ENCODE measurements at regions not wholly inside any gene's neighbourhood (a gene's known extent, or its start where the extent isn't known, plus 50 kb on each side); places are given as distances from the start of the nearest gene placed in this dataset.

DNA sequence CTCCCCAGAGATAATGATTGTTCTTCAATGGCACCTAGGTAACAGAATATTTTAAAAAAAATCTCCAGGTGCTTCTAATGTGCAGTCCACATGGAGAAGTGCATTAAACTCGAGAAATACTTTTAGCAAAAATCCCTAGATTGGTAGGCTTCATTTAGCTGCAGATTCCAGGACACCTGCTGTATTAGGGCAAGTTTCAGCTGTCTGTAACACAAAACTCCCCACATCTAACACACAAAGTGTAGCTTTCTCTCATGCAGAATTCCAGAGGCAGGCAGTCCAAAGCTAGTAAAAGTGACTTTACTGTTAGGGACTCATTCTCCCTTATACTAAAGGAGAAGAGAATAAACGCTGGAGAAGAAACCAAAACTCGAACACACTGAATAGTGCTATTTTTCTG is 1414.3 kb upstream of the B3GALT2 start:
- no peak for DNase-seq

DNA sequence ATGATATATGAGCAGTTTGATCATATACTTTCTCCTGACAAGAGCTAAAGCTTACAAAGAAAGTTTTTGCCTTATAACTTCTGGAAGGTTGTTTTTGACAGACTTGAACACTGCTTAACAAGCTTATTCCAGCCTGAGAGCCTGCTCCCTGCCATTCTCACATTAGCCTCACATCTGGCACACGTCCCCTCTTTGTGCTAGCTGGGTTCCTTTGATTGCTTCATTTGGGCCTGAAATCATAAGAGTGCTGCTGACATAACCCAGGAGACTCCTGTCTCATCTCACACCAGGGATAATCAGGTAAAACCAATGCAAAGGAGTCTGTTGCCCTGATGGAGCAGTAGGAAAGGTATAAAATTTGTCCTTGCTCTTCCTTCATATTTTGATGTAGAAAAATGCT is 1411.7 kb upstream of the B3GALT2 start:
- no peak for DNase-seq

GRCh38 chr1:194586302-194586701 is 1399.9 kb upstream of the B3GALT2 start:
- no peak for DNase-seq

GRCh38 chr1:194584052-194584451 is 1397.6 kb upstream of the B3GALT2 start:
- no peak for DNase-seq

- DNase-seq = no peak
These were observed 1384.1 kb upstream of the B3GALT2 start for GRCh38 chr1:194570476-194570875.

- DNase-seq = no peak
These were observed 1382.2 kb upstream of the B3GALT2 start for GRCh38 chr1:194568610-194569009.

DNA sequence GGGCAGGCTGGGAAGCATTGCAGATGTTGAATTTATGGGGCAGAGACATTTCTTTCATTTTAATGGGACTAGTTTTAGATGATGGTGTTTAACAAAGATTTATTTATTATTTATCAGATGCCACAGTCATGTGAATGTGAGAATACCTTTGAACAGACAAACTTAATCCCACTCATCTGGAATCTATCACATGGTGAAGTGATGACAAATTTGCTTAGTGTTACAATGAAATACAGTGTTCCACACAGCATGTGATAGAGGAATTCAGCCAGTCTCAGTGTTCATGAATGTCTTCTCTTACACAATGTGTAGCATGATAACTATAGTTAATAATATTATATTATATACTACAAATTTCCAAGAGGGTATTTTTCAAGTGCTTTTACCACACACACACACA is 1361.7 kb upstream of the B3GALT2 start:
- no peak for DNase-seq

DNA sequence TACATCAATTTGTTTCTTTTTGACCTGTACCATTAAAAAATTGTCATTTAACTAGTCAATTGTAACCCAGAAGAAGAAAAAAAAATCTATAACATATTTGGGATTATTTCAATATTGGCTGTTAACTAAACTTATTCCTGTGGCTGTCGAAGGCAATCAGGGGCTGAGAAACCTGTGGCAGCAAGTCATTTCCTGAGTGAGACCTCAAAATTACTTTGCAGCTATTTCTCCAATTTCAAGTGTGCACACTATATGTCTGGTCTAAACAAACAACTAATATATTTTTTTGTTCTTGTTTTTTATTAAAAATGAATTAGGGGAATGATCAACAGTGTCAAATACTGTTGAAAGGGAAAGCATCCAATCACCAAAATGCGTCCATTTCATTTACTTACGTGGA is 1357.6 kb upstream of the B3GALT2 start:
- DNase-seq = no peak

- no peak for DNase-seq
These were observed 1352.0 kb upstream of the B3GALT2 start for GRCh38 chr1:194538453-194538852.

DNA sequence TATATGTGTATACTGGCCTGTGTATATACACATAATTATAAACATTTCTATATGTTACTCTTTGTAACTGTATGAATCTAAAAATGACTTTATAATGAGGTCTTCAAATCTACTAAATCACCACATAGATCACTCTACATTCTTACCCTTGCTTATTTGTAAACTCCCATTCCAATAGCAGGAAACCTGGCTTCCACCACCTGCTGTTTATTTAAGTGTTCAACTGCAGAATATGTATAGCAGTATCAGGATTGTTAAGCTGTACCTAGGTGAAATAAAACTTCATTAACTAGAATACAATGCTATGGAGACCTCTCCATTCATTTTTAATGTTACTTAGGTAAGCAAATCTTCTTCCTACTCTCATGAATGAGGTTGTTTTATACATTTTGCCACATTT is 1351.1 kb upstream of the B3GALT2 start:
- no peak for DNase-seq

DNA sequence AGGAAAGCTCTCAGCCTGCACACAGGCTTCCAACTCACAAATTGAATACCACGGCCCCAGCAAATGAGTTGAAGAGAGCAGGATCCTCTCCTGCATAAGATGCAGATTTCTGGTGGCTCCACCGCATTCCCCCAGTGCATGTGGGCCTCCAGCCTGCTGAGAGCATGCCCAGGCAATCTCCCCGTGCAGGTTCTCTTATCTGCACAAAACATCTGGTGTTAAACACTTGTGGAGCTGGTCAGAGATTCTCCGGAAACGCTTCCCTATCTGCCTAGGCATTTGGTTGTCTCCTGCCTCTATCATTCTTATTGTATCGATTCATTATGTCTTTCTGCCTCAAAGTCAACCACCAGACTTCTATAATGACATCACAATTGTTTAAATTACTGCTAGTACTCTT is 1349.0 kb upstream of the B3GALT2 start:
- DNase-seq = no peak

DNA sequence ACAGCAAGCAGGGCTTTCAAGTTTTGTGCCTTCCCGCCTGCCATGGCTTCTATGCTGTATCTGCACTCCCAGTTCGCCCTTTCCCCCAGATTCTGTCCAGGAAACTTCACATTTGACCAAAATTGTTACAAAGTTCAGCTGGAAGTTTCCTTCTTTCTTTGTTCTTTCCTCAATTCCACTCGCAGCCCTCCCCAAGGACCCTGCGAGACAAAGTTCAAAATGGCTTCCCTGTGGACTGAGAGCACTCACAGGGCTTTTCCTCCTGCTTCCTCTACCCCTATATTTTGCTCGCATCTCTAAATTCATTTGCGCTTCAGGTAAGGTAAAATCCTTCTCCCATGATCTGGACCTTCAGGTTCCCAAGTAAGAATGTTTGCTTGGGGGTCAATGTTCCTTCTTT is 1348.4 kb upstream of the B3GALT2 start:
- DNase-seq = no peak

DNA sequence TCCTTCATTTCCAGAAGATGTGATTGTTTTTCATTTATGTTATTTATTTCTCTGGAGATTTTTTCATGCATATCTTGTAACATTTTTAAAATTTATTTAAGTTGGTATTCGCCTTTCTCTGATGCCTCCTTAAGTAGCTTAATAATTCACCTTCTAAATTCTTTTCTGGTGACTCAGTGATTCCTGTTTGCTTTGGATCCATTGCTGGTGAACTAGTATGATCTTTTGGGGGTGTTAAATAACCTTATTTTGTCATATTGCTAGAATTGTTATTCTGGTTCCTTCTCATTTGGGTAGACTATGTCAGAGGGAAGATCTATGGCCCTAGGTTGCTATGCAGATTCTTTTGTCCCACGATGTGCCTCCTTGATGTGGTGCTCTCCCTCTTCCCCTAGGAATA is 1347.2 kb upstream of the B3GALT2 start:
- no peak for DNase-seq

DNA sequence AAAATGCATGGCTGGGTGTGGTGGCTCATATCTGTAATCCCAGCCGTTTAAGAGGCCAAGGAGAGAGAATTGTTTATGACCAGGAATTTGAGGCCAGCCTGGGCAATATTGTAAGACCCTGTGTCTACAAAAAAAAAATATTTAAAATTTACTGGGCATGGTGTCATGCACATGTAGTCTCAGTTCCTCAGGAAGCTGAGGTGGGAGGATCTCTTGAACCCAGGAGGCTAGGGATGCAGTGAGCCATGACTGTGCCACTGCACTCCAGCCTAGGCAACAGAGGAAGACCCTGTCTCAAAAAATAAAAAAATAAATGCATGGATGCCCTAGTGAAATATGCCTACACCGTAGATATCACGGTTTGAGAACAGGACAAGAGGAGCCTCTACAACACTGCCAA is 1331.2 kb upstream of the B3GALT2 start:
- DNase-seq = no peak

DNA sequence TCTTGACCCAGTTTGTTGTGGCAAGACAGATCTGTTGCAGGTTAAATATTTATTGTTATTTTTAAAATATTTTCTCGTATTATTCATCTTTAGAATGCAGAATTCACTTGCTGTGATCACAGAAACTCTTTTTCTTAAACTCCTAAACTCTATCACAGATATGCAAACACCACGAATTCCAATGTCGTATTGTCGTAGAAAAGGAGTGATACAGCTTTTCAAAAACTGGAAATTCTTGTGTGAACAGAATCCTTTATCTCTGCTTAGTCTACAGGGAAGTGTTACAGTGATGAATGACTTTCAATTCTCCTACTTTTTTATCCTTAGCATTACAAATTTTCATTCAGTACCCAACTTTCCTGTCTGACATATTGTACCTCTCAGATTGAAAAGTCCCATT is 1329.5 kb upstream of the B3GALT2 start:
- no peak for DNase-seq

- no peak for DNase-seq
These were observed 1326.5 kb upstream of the B3GALT2 start for GRCh38 chr1:194512957-194513356.

DNA sequence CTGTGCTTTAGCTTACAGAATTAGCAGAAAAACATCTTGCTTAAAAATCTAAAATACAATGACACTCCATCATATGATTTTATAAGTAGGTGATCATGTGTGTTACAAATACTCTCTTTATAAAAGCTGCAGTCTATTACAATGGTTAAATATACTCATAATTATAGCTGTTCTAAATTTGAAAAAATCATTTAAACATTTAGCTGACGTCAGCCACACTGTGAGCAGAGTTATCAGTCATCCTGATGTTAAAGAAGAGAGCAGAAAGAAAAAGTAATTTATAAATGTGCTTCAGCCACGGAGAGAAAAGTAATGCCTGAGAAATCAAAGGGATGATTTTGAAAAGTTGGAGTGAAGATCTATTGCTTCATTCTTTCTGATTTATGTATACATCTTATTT is 1325.9 kb upstream of the B3GALT2 start:
- no peak for DNase-seq

GRCh38 chr1:194503209-194503608 is 1316.8 kb upstream of the B3GALT2 start:
- no peak for DNase-seq

DNA sequence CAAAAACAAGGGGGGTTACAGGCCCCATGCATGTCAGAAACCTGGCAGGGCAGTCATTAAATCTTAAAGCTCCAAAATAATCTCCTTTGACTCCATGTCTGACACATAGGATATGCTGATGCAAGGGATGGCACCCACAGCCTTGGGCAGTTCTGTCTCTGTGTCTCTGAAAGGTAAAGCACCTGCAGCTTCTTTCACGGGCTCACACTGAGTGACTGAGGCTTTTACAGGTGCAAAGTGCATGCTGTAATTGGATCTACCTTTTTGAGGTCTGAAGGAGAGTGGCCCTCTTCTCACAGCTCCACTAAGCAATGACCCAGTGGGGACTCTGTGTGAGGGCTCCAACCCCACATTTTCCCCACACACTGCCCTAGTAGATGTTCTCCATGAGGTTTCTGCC is 1309.0 kb upstream of the B3GALT2 start:
- DNase-seq = no peak

GRCh38 chr1:194487172-194487571 is 1300.8 kb upstream of the B3GALT2 start:
- DNase-seq = no peak

GRCh38 chr1:194485432-194485831 is 1299.0 kb upstream of the B3GALT2 start:
- no peak for DNase-seq

DNA sequence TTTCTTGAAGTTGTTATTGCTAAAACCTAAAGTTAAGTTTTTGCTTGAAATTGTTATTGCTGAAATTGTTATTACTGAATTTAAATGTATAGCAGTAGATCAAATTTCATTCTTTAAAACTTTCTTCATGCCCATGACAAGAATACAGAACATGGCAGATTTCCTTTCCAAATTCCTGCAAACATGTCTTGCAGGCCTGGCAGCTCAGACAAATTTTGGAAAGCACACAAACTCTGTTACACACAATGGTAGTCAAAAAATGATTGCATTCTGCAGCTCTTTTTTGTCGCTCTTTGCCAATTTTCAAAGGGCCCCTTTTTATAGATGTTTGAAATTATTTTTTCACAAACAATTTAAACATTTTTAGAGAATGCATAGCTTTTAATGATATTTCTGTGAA is 1292.3 kb upstream of the B3GALT2 start:
- no peak for DNase-seq

GRCh38 chr1:194477908-194478307 is 1291.5 kb upstream of the B3GALT2 start:
- no peak for DNase-seq

GRCh38 chr1:194476872-194477271 is 1290.5 kb upstream of the B3GALT2 start:
- no peak for DNase-seq

DNA sequence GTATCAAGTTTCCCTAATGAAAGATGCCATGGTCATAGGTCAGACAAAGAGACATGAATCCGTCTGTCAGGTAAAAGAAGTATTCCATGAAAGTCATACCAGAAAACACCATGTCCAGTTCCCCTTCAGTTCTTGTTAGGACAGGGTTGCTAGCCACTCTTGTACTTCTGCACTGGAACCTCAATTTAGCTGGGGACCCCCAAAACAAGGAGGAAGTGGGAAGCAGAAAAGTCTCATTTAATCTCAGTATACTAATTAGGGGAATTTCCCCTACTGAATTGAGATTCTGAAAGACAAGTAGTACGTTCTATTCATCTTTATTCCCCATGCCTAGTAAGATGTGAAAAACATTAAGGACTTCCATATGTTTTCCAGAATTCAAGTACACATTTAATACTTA is 1289.9 kb upstream of the B3GALT2 start:
- no peak for DNase-seq

- DNase-seq = no peak
These were observed 1288.3 kb upstream of the B3GALT2 start for GRCh38 chr1:194474701-194475100.
